OCI-LY3 (cell line): ENCODE measurements at regions not wholly inside any gene's neighbourhood (a gene's known extent, or its start where the extent isn't known, plus 50 kb on each side); places are given as distances from the start of the nearest gene placed in this dataset.

Experiments
- H2AFZ ChIP-seq: fragments of 200-600, 300-600 bp; shearing (Covaris generic); 2 replicates; pipeline ENCODE4 v1.6.0; 2014; ENCODE audit warnings: antibody characterized with exemption, low read depth, low read length
- H3K27ac ChIP-seq: fragments of 200-600, 300-600 bp; sonication (generic); 2 replicates; pipeline ENCODE4 v1.5.1; 2014; ENCODE audit warnings: mild to moderate bottlenecking, low read length, moderate library complexity, mixed read lengths
- H3K27me3 ChIP-seq: fragments of 200-600, 300-600 bp; sonication (generic); 2 replicates; pipeline ENCODE4 v1.6.1; 2014; ENCODE audit warnings: low read depth, low read length, mixed read lengths
- H3K36me3 ChIP-seq: fragments of 200-600, 300-600 bp; sonication (generic); replicated peaks from 2 replicates; pipeline ENCODE3; 2014; ENCODE audit warnings: low read depth, low read length, mixed read lengths
- H3K4me1 ChIP-seq: fragments of 300-600, 200-600 bp; sonication (generic); 2 replicates; pipeline ENCODE4 v1.6.1; 2014; ENCODE audit warnings: low read length, mixed read lengths
- H3K4me2 ChIP-seq: fragments of 200-600, 300-600 bp; sonication (generic); 2 replicates; pipeline ENCODE4 v1.6.1; 2014; ENCODE audit warnings: low read length, mixed read lengths
- H3K4me3 ChIP-seq: fragments of 300-600, 200-600 bp; sonication (generic); 2 replicates; pipeline ENCODE4 v1.5.1; 2014; ENCODE audit warnings: antibody characterized with exemption, mild to moderate bottlenecking, low read length, moderate library complexity
- H3K79me2 ChIP-seq: fragments of 300-600, 200-600 bp; shearing (Covaris generic); 2 replicates; pipeline ENCODE4 v1.6.1; 2014; ENCODE audit warnings: mild to moderate bottlenecking, low read length, mixed read lengths
- H3K9ac ChIP-seq: fragments of 300-600, 200-600 bp; shearing (Covaris generic); 2 replicates; pipeline ENCODE4 v1.6.0; 2014; ENCODE audit warnings: mild to moderate bottlenecking, low read length, moderate library complexity
- H3K9me3 ChIP-seq: fragments of 200-600, 300-600 bp; shearing (Covaris generic); 2 replicates; pipeline ENCODE4 v1.6.1; 2014; ENCODE audit warnings: low read length, mixed read lengths; ENCODE audit not compliant: insufficient read depth
- H4K20me1 ChIP-seq: fragments of 200-600, 300-600 bp; sonication (generic); 2 replicates; pipeline ENCODE4 v1.6.1; 2016; ENCODE audit warnings: low read length, mixed read lengths; ENCODE audit not compliant: insufficient read depth
- EZH2phosphoT487 ChIP-seq: fragments of 200-600 bp; shearing (Covaris generic); IDR thresholded peaks from 2 replicates; pipeline ENCODE4 v1.6.1; 2018; ENCODE audit warnings: antibody characterized with exemption, mixed run types, low read depth
- TF ChIP-seq, protein P1 (sequence below): fragments of 200-600, 300-600 bp; sonication (generic); IDR thresholded peaks from 2 replicates; pipeline ENCODE4 v1.5.1; 2014; ENCODE audit warnings: antibody characterized with exemption, low read length, low read depth

DNA sequence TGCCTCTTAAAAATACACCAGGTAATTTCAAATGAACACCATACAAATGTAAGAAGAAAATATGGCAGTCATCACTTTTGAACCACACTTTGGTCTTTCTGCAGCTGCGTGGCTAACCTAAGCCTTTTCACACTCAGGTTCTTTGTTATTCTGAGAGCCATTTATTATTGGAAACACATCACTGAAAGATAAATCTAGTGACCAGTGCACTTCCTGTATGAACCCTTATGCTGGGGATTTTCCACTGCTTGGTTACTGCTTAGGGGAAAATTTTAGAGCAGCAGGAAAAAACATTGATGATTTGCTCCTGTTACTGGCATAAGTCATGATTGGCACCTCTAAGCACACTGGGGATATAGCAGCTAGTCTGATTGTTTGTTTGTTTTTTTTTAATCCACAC, 58.6 kb upstream of the RANBP3L start:
- H2AFZ ChIP-seq, result no peak overlapping the region
- H3K36me3 ChIP-seq, result no peaks in the 10 kb centered on the region
- H3K4me3 ChIP-seq, result no peak overlapping the region
- H3K27ac ChIP-seq, result no peak overlapping the region
- H3K79me2 ChIP-seq, result no peaks in the 10 kb centered on the region
- no peaks in the 10 kb centered on the region for H3K9me3 ChIP-seq
- no peaks in the 10 kb centered on the region for H4K20me1 ChIP-seq
- H3K27me3 ChIP-seq, result no peaks in the 10 kb centered on the region
- no peak overlapping the region for H3K9ac ChIP-seq
- no peaks in the 10 kb centered on the region for H3K4me1 ChIP-seq
- no peak overlapping the region for H3K4me2 ChIP-seq
- no peak for TF ChIP-seq EZH2phosphoT487
- TF ChIP-seq, protein P1, sequence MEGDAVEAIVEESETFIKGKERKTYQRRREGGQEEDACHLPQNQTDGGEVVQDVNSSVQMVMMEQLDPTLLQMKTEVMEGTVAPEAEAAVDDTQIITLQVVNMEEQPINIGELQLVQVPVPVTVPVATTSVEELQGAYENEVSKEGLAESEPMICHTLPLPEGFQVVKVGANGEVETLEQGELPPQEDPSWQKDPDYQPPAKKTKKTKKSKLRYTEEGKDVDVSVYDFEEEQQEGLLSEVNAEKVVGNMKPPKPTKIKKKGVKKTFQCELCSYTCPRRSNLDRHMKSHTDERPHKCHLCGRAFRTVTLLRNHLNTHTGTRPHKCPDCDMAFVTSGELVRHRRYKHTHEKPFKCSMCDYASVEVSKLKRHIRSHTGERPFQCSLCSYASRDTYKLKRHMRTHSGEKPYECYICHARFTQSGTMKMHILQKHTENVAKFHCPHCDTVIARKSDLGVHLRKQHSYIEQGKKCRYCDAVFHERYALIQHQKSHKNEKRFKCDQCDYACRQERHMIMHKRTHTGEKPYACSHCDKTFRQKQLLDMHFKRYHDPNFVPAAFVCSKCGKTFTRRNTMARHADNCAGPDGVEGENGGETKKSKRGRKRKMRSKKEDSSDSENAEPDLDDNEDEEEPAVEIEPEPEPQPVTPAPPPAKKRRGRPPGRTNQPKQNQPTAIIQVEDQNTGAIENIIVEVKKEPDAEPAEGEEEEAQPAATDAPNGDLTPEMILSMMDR, result no peak

DNA sequence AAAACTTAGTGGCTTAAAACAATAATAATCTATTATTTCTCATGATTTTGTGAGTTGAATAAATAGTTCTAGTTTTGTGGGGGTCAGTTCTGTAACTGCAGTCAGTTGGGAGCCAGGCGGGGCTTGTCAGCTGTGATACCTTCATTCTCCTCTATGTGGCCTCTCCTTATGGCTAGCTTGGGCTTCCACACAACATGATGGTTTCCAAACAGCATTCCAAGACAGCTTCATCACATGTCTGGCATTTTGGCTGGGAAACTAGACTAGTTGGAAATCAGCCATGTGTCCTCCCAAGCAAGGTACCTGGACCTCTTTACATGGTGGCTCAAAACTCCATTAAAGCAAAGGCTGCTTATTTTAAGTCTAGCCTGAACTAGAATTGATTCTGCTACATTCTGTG, 61.4 kb upstream of the RANBP3L start:
- H3K27ac ChIP-seq, result no peak overlapping the region
- TF ChIP-seq, protein P1, result no peak
- TF ChIP-seq EZH2phosphoT487, result no peak
- H3K4me3 ChIP-seq, result no peak overlapping the region
- H3K79me2 ChIP-seq, result no peaks in the 10 kb centered on the region
- H2AFZ ChIP-seq, result no peak overlapping the region
- H3K9me3 ChIP-seq, result no peaks in the 10 kb centered on the region
- H3K9ac ChIP-seq, result no peak overlapping the region
- H3K27me3 ChIP-seq, result no peaks in the 10 kb centered on the region
- H3K36me3 ChIP-seq, result no peaks in the 10 kb centered on the region
- no peaks in the 10 kb centered on the region for H4K20me1 ChIP-seq
- H3K4me2 ChIP-seq, result no peak overlapping the region
- H3K4me1 ChIP-seq, result no peaks in the 10 kb centered on the region

DNA sequence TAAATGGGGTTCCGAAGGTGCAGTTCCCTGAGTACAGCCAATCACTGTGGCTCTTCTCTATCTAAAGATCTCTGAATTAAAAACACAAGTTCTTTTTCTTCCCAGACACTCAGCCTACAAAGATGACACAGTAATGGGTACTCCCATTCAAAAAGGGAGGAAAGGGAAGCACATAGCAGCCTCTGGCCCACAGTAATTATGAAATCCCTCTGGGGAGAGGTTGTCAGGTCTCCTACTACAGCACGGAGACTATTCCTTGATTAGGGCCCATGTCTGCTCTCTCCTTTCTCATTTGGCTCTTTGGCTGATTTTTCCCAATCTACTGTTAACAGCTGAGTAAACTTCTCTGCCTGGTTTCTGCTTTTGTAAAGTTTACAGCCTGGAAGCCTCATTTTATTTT, 62.0 kb upstream of the RANBP3L start:
- Histone ChIP-seq H2AFZ (no peak overlapping the region), H3K79me2 (no peaks in the 10 kb centered on the region), H3K9ac (no peak overlapping the region), H3K36me3 (no peaks in the 10 kb centered on the region), H3K9me3 (no peaks in the 10 kb centered on the region), H3K4me3 (no peak overlapping the region), H3K4me1 (no peaks in the 10 kb centered on the region), H3K27ac (no peak overlapping the region), H4K20me1 (no peaks in the 10 kb centered on the region), H3K4me2 (no peak overlapping the region), H3K27me3 (no peaks in the 10 kb centered on the region)
- TF ChIP-seq EZH2phosphoT487, result no peak
- TF ChIP-seq, protein P1, result no peak

DNA sequence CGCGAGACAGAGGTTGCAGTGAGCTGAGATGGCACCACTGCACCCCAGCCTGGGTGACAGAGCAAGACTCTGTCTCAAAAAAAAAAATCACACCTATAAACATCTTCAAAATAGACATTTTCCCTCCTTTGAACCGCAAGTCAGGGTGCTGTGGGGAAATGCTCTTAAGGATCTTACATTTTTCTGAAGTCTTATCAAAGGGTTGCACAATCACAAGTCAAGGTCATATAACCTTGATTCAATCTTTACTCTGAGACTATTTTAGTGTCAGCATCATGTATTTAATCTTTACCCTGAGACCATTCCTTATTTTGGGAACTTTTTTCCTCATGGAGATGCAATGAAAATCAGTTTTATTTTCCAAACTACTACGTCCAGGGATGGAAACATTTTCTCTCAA, 62.8 kb upstream of the RANBP3L start:
- TF ChIP-seq EZH2phosphoT487, result no peak
- no peaks in the 10 kb centered on the region for H3K4me1 ChIP-seq
- no peaks in the 10 kb centered on the region for H4K20me1 ChIP-seq
- H3K4me2 ChIP-seq, result no peak overlapping the region
- no peak overlapping the region for H3K27ac ChIP-seq
- no peaks in the 10 kb centered on the region for H3K79me2 ChIP-seq
- H2AFZ ChIP-seq, result no peak overlapping the region
- no peaks in the 10 kb centered on the region for H3K27me3 ChIP-seq
- H3K9me3 ChIP-seq, result no peaks in the 10 kb centered on the region
- no peak overlapping the region for H3K4me3 ChIP-seq
- no peak overlapping the region for H3K9ac ChIP-seq
- no peaks in the 10 kb centered on the region for H3K36me3 ChIP-seq

DNA sequence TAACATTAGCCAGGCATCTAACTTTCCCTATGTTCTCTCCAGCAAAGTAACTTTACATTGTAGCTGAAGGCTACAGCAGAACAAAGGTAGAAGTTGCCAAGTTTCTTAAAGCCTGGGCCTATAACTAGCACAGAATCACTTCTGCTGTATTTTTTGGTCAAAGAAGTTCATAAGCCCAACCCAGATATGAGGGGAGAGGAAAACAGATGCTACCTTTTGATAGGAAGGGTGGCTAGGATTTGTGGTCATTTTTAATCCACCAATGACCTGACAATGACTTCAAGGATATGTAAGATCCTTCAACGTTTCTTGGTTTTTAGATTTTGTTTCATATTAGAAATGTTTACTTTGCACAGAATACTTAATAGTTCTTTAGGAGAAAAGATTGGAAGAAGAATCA, 64.2 kb upstream of the RANBP3L start:
- Histone ChIP-seq H2AFZ (no peak overlapping the region), H3K4me2 (no peak overlapping the region), H3K4me1 (no peaks in the 10 kb centered on the region), H3K36me3 (no peaks in the 10 kb centered on the region), H4K20me1 (no peaks in the 10 kb centered on the region), H3K27ac (no peak overlapping the region), H3K79me2 (no peaks in the 10 kb centered on the region), H3K9me3 (no peaks in the 10 kb centered on the region), H3K4me3 (no peak overlapping the region), H3K9ac (no peak overlapping the region), H3K27me3 (no peaks in the 10 kb centered on the region)
- TF ChIP-seq EZH2phosphoT487, result no peak
- TF ChIP-seq, protein P1, result no peak
